HEK293T (cell line): ENCODE measurements at regions not wholly inside any gene's neighbourhood (a gene's known extent, or its start where the extent isn't known, plus 50 kb on each side); places are given as distances from the start of the nearest gene placed in this dataset.

ENCODE experiments used
- BHLHE40 ChIP-seq: fragments of 450-650 bp; IDR thresholded peaks from 2 replicates; pipeline ENCODE4 v1.6.1; 2016; ENCODE audit warnings: mild to moderate bottlenecking, moderate library complexity, borderline replicate concordance
- FOXK2 ChIP-seq: fragments of 450-650 bp; IDR thresholded peaks from 2 replicates; pipeline ENCODE4 v1.6.1; 2016; ENCODE audit warnings: mild to moderate bottlenecking
- NFRKB ChIP-seq: fragments of 450-650 bp; IDR thresholded peaks from 2 replicates; pipeline ENCODE4 v1.6.1; 2016; ENCODE audit warnings: mild to moderate bottlenecking, moderate library complexity
- SP1 ChIP-seq: fragments of 450-650 bp; IDR thresholded peaks from 2 replicates; pipeline ENCODE4 v1.6.1; 2017

GRCh38 chr7:88515301-88515700, 208.6 kb upstream of the STEAP4 start:
- no peak for TF ChIP-seq SP1
- TF ChIP-seq NFRKB = no peak
- no peak for TF ChIP-seq BHLHE40
- no peak for TF ChIP-seq FOXK2
